ENCODE measurements at regions not wholly inside any gene's neighbourhood (a gene's known extent, or its start where the extent isn't known, plus 50 kb on each side); places are given as distances from the start of the nearest gene placed in this dataset.

DNA sequence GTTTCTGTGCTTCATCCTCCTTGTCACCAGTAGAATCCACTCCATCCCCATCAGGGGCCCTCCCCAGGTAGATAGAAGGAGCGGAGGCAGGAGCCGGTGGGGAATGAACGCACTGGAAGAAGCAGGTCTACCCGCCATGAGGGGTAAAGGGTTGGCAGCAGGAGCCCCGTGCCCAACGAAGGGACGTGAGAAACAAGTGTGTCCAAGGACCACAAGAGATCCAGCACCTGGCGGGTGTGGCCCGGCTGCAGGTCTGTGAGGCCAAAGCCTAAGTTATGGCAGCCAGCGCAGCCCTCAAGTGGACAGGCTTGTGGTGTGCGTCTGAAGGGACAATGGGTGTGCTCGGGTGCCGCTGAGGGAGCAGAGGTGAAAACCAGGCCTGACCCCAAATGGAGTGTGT lies 94.3 kb downstream of the IRX2 start:
- DNase-seq, result no peak

DNA sequence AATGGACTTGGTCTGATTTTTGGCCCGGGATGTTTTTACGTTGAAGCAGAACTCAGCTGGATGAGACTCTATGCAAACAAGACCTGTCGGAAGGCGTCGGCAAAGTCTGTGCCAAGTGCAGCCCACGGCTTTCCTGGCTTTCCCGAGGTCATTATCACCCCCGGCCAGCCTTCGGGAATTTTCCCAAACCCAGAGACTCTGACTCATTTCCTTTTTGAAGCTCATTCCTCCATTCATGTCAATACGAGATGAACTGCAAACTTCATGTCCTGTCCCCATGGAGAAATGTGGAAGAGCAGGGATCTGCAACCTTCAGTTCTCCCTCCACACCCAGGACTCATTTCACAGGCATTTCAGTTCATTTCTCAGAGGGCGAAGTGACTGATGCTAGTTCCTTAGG lies 95.3 kb downstream of the IRX2 start:
- DNase-seq, result no peak

DNA sequence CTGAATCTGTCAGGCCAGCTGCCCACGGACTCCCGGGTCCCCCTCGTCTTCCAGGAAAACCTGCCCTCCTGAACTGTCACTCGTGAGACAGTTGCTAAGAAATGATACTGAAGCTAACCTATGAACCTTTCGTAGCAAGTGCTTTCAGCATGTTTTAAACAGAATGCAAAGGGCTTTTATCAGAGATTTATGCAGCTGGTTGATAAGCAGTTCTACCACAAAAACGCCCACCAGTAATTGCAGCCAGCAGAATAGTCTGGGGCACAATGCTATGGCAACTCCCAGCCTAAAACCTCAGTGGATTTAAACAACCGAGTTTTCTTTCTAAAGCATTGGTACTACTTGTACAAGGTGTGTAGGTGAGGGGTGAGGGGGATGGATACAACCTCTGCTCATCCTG lies 97.5 kb downstream of the IRX2 start:
- no peak for DNase-seq

DNA sequence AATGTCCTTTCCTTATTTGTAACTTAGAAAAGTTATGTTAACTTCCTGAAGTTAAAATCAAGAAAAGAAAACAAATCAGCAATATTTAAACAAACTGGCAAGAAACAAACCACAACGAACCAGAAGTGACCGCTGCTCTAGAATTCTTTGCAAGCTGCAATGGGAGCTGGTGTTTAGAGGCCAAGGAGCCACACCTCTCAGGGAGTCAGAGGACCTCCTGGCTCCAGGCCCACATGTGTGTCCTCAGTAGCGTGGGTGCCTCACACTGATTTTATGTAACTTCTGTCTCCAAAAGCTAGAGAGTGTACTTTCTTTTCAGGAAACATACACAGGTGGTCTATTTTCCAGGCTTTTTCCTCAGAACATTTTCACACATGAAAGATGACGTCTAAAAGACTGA lies 100.4 kb downstream of the IRX2 start:
- no peak for DNase-seq

DNA sequence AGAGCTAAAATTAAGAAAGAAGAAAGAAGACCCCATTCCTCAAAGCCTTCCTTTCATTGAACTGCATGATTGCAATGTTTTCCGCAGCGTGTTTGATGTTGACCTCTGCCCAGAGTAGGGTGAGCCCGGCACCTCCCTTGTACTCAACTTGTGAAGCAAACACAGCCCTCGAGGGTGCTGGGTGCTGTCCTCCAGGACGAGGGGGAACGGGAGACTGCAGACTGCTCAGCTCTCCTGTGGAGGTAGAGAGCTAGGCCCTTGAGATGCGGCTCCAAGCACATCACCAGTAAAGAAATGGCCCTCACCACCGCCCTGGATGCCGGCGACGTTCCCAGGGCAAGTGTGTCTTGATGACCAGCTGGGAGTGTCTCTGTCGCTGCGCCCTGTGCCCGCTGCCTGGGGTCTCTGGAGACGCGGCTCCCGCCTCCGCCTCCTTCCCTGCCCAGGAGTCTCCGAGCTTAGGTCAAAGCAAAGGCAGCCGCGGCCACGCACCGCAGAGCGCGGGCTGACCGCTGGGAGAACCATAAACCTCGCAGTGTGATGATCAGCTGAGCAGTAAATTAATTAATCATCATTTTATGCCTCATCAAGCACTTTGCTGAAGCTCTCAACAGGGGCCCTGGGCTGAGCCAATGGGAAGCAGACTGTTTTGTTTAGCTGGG lies 108.7 kb downstream of the IRX2 start:
- no peak for DNase-seq

DNA sequence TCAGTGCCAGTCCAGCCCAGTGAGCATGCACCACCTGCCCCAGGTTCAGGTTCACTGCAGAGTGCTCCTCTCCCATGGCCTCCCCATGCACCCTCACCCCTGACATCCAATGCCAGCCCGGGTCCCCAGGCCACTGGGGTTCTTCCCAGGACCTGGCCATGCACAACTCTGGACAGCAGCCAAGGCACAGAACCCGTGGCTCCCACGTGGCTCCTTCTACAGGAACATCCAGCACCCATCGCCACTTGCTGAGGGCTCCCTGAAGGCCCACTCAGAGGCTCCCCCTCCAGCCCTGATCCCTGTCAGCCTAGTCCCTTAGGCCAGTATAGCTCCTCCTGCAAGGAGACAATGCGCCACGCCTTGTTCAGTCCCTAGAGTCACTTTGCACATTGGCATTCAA lies 110.8 kb downstream of the IRX2 start:
- DNase-seq, result no peak

DNA sequence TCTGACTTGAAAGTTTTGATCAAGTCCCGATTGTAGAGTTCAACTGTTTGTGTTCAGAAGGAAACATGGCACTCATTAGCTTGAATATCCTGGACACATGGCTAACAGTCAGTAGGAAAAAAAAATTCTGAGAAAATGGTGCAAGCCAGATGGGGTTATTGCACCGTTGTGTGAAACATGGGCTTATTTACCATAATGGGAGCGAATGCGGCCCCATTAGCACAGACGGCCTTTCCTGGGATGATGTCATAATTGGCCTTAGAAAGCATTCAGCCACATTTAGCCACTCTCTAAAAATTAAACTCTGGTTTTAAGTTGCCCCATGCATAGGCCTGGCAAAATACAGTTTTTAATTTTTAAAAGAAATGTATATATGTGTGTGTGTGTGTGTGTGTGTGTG lies 112.1 kb downstream of the IRX2 start:
- no peak for DNase-seq

DNA sequence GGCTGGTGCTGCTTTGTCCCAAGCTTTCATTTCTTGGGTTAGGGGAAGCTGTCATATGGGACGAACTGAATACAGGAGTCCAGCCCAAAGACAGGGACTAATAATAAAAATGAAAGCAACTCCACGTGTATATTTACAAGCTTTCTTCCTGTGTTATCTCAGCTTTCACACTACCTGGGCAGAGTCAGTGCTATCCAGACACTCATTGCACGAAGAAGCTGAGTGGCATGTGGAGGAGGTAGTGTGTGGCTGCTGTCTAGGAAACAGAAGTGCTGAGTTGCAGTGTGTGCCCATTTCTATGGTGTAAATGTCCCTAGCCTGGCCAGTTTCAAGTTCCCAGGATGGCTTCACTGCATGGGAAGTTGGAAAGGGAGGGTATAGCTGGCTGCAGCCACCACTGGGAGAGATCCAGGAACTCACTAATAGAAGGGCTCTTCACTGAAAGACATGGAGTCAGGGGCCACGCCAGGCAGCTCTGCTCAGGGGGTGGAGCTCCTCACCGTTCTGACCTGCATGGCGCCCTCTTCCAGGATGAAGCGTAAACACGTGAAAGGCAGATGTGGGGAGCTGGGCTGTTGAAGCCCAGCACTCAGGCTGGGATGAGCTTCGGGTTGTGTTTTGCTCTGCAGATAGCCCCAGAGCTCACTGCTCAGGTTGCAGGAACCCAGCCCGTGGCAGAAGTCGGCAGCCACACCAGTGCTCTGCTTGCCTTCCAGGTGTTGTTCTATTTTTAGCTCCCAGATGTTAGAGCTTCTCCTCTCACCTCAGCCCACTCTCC lies 116.9 kb downstream of the IRX2 start:
- no peak for DNase-seq

DNA sequence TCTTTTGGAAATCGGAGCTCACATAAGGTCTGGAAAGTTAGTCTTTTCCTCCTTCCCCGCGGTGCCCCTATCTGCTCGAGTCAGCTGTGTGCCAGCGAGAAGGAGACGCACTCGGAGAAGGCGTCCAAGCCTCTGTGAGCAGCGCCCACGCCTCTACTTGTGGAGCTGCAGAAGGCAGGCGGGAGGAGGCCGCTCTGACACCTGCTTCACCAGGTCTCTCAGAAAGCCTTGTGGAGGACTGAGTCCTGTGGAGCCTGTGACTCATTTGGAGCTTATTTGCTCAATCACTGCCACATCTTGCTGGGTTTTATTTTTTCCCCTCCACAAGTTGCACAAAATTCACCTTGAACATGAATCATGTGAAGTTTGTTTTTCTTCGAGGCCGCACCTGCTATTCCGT lies 117.5 kb downstream of the IRX2 start:
- no peak for DNase-seq

DNA sequence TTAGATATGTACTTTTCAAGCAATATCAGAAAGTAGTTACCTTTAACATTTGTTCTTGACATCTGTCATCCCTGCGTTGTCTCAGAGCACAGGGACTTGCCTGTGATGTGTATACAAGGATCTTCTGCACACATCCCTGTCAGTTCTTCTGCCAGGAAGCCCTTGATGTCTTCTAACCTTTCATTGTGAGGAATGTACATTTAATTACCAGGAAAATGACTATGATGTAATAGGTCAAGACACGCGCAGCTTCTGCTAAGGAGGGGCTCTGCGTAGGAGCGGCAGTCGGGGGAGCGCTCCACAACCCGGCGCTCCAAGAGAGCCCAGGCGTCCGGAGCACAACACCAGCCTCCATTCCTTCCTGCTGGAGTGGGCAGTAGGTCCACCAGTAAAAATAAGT lies 119.7 kb downstream of the IRX2 start:
- no peak for DNase-seq

DNA sequence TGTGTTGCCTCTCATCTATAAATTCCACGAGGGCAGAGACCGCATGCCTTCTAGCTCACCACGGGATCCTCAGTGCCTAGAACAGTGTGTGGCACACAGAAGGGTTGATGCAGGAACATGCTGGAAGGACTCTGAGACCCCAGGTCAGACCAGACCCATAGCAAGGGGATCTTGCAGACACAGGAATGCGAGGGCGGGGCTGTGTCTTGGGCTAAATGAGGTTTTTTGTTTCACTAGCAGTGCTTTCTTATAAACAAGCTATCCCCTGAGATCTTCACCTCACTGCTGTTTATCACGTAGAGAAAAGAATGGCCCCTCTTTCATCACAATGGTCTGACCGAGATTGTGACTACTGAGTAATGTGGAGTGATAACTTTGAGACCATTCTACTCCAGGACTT lies 122.4 kb downstream of the IRX2 start:
- DNase-seq, result no peak

DNA sequence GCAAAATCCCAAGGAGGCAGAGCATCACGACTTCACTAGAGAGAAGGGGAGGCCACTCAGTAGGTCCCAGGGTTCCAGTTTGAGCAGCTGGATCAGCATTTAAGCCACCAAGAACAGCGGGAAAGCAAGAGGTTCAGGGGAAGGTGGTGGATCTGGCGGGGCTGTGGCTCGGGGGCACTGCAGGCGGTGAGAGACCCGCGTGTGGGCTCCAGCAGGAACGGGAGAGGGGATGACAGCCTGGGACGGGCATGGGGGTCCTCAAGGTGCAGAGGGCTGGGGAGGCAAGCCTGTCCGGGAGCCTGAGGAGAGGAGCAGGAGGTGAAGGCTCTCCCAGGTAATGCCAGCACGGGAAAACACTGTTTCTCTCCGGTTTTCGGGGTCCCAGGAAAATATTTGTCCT lies 123.6 kb downstream of the IRX2 start:
- no peak for DNase-seq

DNA sequence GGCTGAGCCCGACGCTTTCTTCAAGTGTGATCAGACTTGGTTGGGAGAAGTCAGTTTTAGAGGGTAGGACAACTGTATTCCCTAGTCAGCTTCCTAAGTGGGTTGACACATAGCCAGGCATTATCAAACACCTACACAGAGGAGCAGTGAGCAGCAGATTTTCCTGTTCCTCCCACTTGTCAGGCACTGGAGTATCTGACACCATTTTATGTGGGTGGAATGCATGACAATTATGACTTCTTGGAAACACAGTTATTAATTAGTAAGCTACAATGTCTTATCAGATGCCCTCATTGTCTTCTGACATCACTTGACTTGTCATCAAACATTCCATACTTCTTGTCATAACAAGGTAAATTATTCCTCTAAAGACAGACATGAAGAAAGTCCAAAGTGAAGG lies 124.9 kb downstream of the IRX2 start:
- DNase-seq, result no peak

DNA sequence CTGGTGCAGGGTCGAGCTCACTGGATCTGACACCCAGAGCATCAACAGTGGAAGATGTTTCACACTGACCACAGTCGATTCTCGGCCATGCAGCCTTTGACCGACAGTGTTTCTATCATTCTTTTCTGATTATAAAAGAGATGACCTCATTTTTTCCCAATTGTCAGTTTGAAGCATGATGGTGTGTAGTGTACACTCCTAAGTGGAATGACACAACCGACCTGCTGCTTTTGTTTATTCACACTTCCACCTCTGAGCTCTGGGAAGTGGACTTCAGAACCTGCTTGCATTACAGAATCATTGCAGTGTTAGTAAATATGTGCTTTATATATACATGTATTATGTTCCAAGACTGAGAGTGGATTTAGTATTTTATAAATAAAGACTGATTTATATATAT lies 128.6 kb downstream of the IRX2 start:
- DNase-seq, result no peak

DNA sequence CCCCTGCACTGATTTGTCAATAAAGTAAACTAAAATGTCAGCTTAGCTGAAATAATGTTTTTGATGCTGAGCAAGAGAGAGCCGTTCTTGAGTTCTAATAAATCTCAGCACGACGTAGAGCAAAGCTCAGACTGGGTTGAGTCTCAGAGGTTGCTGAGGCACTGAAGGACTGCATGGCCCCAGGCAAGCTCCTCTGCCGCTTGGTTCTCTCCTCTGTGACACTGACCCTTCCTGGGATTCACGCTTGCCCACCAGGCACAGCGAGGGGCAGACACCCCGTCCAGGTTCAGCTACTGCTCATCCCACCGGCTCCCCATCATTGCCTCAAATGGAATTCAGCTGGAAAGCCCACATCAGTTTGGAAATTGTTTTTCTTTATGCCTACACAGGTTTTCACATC lies 129.8 kb downstream of the IRX2 start:
- DNase-seq, result no peak

DNA sequence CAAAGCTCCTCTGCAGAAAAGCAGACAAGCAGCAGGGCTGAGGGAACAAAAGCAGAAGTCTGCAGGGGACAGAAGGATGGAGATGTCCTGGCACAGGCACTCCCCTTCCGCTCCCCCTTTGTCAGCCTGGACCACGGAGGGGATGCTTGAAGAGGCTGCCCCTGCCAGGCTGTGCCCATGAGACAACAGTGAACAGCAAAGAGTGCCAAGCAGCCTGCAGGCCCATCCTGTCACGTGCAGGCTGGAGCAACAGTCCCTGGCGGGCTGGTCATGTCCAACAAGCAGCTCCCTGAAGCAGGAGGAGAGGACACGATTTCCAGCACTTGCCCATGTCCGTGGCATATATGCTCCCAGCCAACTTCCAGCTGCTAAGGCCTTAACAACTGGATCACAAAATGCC lies 132.3 kb downstream of the IRX2 start:
- no peak for DNase-seq

DNA sequence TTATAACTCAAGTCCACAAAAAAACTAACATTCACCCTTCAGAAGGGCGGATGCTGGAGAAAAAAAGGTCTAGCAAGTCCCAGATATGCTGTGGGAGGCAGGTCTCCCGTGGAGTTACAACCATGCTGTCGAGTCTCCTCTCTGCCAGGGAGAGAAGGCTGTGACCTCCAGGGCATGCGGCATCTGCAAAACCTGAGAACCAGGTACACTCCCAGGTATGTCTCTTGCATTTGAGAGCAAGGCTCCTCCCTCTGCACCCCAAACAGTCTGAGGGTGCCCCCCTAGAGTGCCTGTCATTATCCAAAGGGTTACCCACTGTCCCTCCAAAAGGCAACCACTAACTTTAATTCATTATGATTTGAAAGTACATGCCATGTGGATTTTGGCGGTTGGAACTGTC lies 134.0 kb downstream of the IRX2 start:
- no peak for DNase-seq

DNA sequence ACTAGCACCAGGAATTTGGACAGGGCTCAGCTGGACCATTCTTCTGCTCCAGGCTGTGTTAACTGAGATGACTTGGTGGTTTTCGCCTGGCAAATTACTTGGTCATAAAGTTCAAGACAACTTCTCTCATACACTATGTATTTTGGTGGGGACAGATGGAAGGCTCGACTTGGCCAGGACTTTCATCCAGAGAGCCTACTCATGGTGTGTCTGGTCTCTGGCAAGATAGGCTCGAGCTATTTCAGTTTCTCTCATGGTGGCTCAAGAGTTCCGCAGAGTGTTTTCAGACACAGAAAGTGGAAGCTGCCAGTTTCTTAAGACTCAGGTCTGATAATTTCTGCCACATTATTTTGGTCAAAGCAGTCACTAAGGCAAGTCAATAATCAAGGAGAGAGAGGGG lies 135.6 kb downstream of the IRX2 start:
- no peak for DNase-seq

DNA sequence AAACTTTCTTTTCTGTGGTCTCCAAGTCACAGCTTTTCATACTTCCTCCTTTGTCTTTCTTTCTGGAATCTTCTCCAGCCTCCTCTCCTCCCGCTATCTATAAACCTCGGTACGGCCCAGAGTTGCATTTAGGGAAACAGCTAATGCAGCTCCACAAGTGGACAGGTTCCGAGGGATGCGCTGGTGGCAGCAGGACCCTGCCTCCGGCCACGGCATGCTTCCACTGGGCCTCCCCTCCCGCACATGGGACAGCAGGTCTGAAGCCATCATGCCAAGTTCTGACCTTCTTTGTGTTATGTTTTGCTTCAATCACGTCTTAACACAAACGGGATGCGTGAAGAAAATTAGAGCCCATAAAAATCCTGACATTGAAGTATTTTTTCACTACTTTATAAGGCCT lies 136.9 kb downstream of the IRX2 start:
- no peak for DNase-seq

DNA sequence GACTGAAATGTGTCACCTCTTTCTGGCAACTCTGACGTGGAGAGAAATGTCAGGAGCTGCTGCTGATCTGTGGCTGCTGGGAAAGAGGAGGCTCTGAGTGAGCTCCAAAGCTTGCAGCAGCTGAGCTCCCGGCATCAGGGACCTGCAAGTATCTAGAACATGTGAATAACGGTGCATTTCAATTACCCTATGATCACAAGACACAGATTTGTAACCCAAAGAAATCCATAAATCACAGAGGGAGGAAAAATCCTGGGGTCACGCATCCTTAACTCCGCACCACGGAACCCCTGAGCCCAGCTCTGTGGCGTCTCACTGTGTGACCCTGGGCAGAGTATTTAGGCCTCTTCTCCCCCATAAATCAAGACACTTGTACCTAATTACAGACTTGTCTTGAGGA lies 139.8 kb downstream of the IRX2 start:
- DNase-seq, result no peak

DNA sequence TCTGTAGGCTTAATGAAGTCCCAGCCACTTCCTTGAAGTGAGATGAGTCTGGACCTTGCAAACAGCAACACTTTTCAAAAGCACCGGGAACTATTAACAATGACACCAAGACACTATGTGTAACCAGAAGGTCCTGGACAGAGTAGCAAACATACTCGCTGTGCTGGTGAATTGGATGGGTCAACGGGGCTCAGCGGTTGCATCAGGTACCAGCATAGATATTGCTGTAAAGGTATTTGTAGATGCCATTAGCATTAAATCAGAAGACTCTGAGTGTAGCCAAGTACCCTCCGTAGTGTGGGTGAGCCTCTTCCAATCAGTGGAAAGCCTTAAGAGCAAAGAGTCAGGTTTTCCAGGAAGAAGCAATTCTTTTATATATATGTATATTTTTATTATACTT lies 140.5 kb downstream of the IRX2 start:
- no peak for DNase-seq

DNA sequence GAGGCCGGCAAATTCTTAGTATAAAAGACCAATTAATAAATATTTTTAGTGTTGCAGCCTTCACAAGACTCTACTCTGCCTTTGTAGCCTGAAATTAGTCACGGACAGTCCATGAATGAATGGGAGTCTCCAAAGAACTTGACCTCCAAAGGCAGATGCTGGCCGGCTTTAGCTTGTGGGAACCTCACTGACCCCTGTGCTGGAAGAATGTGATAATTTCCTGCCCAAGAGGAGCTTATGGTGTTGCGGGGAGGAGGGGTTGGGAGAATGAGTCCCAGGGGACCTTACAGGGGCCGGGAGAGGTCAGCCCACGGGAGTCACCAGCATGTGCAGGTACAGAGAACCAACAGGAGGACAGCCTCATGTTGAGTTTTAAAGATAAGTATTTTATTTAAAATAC lies 143.1 kb downstream of the IRX2 start:
- no peak for DNase-seq

DNA sequence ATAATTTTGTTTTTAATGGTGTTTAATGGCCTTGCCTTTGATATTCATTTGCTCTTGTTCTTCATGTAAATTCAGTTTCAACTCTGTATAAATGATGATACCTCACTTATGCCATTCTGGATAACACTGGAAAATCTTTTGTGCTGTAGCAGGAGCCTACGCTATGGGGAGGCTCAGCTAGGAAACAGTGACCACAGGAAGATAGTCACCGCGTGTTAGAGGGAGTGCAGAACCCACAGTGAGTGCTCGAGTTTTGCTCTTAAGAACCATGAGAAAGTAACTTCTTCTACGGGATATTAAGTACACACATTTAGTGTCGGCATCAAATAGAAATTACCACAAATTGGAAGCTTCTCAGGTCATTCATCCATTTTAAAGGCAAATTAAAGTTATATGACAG lies 143.9 kb downstream of the IRX2 start:
- DNase-seq, result no peak

DNA sequence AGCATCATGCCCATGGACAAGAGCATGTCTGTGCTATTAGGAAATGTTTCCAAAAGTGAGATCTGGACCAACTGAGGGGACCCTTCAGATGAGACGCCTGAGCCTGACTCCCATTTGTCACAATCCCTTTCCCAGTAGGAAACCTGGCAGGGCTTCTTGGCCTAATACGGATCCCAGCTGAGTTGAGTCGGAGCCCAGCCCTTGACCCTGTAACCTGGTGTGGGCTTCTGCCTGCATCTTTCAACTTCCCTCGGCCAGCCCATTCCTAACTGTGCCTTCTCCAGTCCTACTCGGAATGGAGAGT lies 148.3 kb downstream of the IRX2 start:
- no peak for DNase-seq

Data from CD4-positive, alpha-beta T cell treated with Interleukin-17A for 4 hours (primary cell).